Gastrocnemius medialis (tissue), 4 donors: ENCODE measurements at regions not wholly inside any gene's neighbourhood (a gene's known extent, or its start where the extent isn't known, plus 50 kb on each side); places are given as distances from the start of the nearest gene placed in this dataset.

Experiments used
- ATAC-seq, 2 donors: fragments of 150-250 bp; one replicate each; pipeline ENCODE4 v1.9.1; 2016
- DNase-seq, 2 donors: peaks; one replicate each; pipeline ENCODE4 v3.0.0-alpha.2; 2019
- H3K27ac ChIP-seq, 4 donors: fragments of 200-600 bp; sonication (generic); 1 replicate in 1 of 4; 2 replicates in 3 of 4; pipeline ENCODE4 v1.5.1; 2016 to 2018; ENCODE audit warnings: mild to moderate bottlenecking in 2 of 4, moderate library complexity in 1 of 4
- H3K27me3 ChIP-seq, 3 donors: fragments of 200-600 bp; sonication (generic) in 2 of 3; 1 replicate in 1 of 3; 2 replicates in 2 of 3; pipeline versions ENCODE4 v1.5.1 to v1.6.0; 2016 to 2019; ENCODE audit warnings: mild to moderate bottlenecking in 1 of 3, moderate library complexity in 1 of 3
- H3K36me3 ChIP-seq, 2 donors: fragments of 200-600 bp; sonication (generic) in 1 of 2; one replicate each; pipeline ENCODE4 v1.5.1; 2017 to 2018
- H3K4me1 ChIP-seq, 2 donors: fragments of 200-600 bp; sonication (generic) in 1 of 2; one replicate each; pipeline ENCODE4 v1.5.1; 2016 to 2017; ENCODE audit warnings: mild to moderate bottlenecking in 2 of 2
- H3K4me3 ChIP-seq, 4 donors: fragments of 200-600 bp; sonication (generic) in 3 of 4; 1 replicate in 1 of 4; 2 replicates in 3 of 4; pipeline ENCODE4 v1.5.1; 2016 to 2019; ENCODE audit warnings: mild to moderate bottlenecking in 2 of 4
- H3K9me3 ChIP-seq, 3 donors: fragments of 200-600 bp; sonication (generic) in 2 of 3; 1 replicate in 1 of 3; 2 replicates in 2 of 3; pipeline ENCODE4 v1.5.1; 2016 to 2019
- CTCF ChIP-seq, 5 experiments: fragments of 450-650 bp in 3 of 5; fragments of 200-600 bp in 2 of 5; sonication (generic) in 2 of 5; IDR thresholded peaks in 4 of 5; conservative IDR thresholded peaks in 1 of 5; 1 replicate in 4 of 5; 2 replicates in 1 of 5; pipeline ENCODE4 v1.5.1; 2016 to 2019; ENCODE audit warnings: antibody characterized with exemption in 5 of 5, mild to moderate bottlenecking in 3 of 5, moderate library complexity in 3 of 5
- POLR2A ChIP-seq, 2 donors: fragments of 450-650 bp; IDR thresholded peaks; one replicate each; pipeline ENCODE4 v1.6.1; 2017; ENCODE audit warnings: antibody characterized with exemption in 2 of 2, mild to moderate bottlenecking in 2 of 2, moderate library complexity in 2 of 2
- in situ Hi-C, 4 donors: fragments of 200-750 bp; cut with MboI; loops; one replicate each; pipeline versions ENCODE4 v1.15.0 to v1.8.0; 2017; ENCODE audit warnings: low sequenced_read_pairs in 4 of 4
- intact Hi-C: fragments of 100-400 bp; cut with DNase I; formaldehyde crosslinking; loops from one replicate; pipeline ENCODE4 v1.15.1; 2023; ENCODE audit warnings: low total_unique reads

GRCh38 chr18:39705362-39705761 is 2139.8 kb upstream of the CELF4 start:
- no peak for TF ChIP-seq POLR2A (IDR thresholded peaks at IDR 0.05)
- TF ChIP-seq CTCF (IDR thresholded peaks at IDR 0.05 in 4 of 5, conservative IDR thresholded peaks at IDR 0.05 in 1 of 5), result no peak
- intact Hi-C loops (loop anchor here (5.0 kb wide), 1 partner anchor 147 kb away; no protein-coding TSS in a partner anchor), in situ Hi-C loops (loop anchor here in 1 of 4 donors (10.0 kb wide), 1 partner anchor 59 kb away; no protein-coding TSS in a partner anchor)
- Histone ChIP-seq H3K4me3 (no peak overlapping the region), H3K36me3 (no peaks in the 10 kb centered on the region), H3K27ac (no peak overlapping the region), H3K4me1 (no peaks in the 10 kb centered on the region), H3K27me3 (no peaks in the 10 kb centered on the region), H3K9me3 (no peaks in the 10 kb centered on the region)
- ATAC-seq (no peak), DNase-seq (no peak)

- no peak overlapping the region for H3K4me3 ChIP-seq
- no peak for ATAC-seq
- no peaks in the 10 kb centered on the region for H3K27me3 ChIP-seq
- intact Hi-C loops, result no loop called here
- in situ Hi-C loops, result loop anchor here in 1 of 4 donors (10.0 kb wide), 1 partner anchor 62 kb away; no protein-coding TSS in a partner anchor
- H3K4me1 ChIP-seq, result no peaks in the 10 kb centered on the region
- no peaks in the 10 kb centered on the region for H3K9me3 ChIP-seq
- H3K27ac ChIP-seq, result no peak overlapping the region
- TF ChIP-seq POLR2A (IDR thresholded peaks at IDR 0.05) (no peak), CTCF (IDR thresholded peaks at IDR 0.05 in 4 of 5, conservative IDR thresholded peaks at IDR 0.05 in 1 of 5) (no peak)
- no peaks in the 10 kb centered on the region for H3K36me3 ChIP-seq
- no peak for DNase-seq
Measured at GRCh38 chr18:39702888-39703287, 2137.3 kb upstream of the CELF4 start.

GRCh38 chr18:39701839-39702238 is 2136.2 kb upstream of the CELF4 start:
- intact Hi-C loops (no loop called here), in situ Hi-C loops (loop anchor here in 1 of 4 donors (10.0 kb wide), 1 partner anchor 63 kb away; no protein-coding TSS in a partner anchor)
- Histone ChIP-seq H3K4me1 (no peaks in the 10 kb centered on the region), H3K4me3 (no peak overlapping the region), H3K27ac (no peak overlapping the region), H3K27me3 (no peaks in the 10 kb centered on the region), H3K9me3 (no peaks in the 10 kb centered on the region), H3K36me3 (no peaks in the 10 kb centered on the region)
- TF ChIP-seq POLR2A (IDR thresholded peaks at IDR 0.05) (no peak), CTCF (IDR thresholded peaks at IDR 0.05 in 4 of 5, conservative IDR thresholded peaks at IDR 0.05 in 1 of 5) (no peak)
- no peak for ATAC-seq
- no peak for DNase-seq

- Histone ChIP-seq H3K27ac (no peak overlapping the region), H3K4me1 (no peaks in the 10 kb centered on the region), H3K4me3 (no peak overlapping the region), H3K36me3 (no peaks in the 10 kb centered on the region), H3K9me3 (no peaks in the 10 kb centered on the region), H3K27me3 (no peaks in the 10 kb centered on the region)
- intact Hi-C loops (no loop called here), in situ Hi-C loops (loop anchor here in 1 of 4 donors (10.0 kb wide), 1 partner anchor 64 kb away; no protein-coding TSS in a partner anchor)
- TF ChIP-seq CTCF (IDR thresholded peaks at IDR 0.05 in 4 of 5, conservative IDR thresholded peaks at IDR 0.05 in 1 of 5) (no peak), POLR2A (IDR thresholded peaks at IDR 0.05) (no peak)
- DNase-seq, result no peak
- ATAC-seq, result no peak
Measured at GRCh38 chr18:39701055-39701783, 2135.6 kb upstream of the CELF4 start.
